Nephron (organoid): ENCODE measurements at regions not wholly inside any gene's neighbourhood (a gene's known extent, or its start where the extent isn't known, plus 50 kb on each side); places are given as distances from the start of the nearest gene placed in this dataset.

Experiments
- H3K27ac Mint-ChIP-seq, 3 experiments: 2 replicates each; pipeline ENCODE4 v1.8.0; 2020; ENCODE audit warnings: mixed read lengths in 3 of 3, mild to moderate bottlenecking in 2 of 3, moderate library complexity in 1 of 3
- H3K27me3 Mint-ChIP-seq: 2 replicates; pipeline ENCODE4 v1.8.0; 2021; ENCODE audit warnings: low read depth, mild to moderate bottlenecking, moderate library complexity, mixed read lengths
- H3K36me3 Mint-ChIP-seq: 2 replicates; pipeline ENCODE4 v1.8.0; 2020; ENCODE audit warnings: low read depth, mixed read lengths
- H3K4me1 Mint-ChIP-seq: 2 replicates; pipeline ENCODE4 v1.8.0; 2020; ENCODE audit warnings: mixed read lengths
- H3K4me3 Mint-ChIP-seq, 3 experiments: 2 replicates each; pipeline ENCODE4 v1.8.0; 2020; ENCODE audit warnings: mild to moderate bottlenecking in 3 of 3, mixed read lengths in 3 of 3, moderate library complexity in 2 of 3
- H3K9me3 Mint-ChIP-seq: 2 replicates; pipeline ENCODE4 v1.8.0; 2020; ENCODE audit warnings: mixed read lengths
- TF ChIP-seq, protein P1 (sequence below), 3 experiments: fragments of 200-600 bp; sonication (generic); IDR thresholded peaks; one replicate each; pipeline ENCODE4 v1.5.0; 2021; ENCODE audit warnings: antibody characterized with exemption in 3 of 3; ENCODE audit not compliant: unreplicated experiment in 3 of 3

GRCh38 chr10:7493996-7494395, 83.2 kb upstream of the SFMBT2 start:
- peaks cover 11% of the 10 kb centered on the region for H3K4me1 Mint-ChIP-seq
- H3K36me3 Mint-ChIP-seq: no peaks in the 10 kb centered on the region
- no peak overlapping the region for H3K27ac Mint-ChIP-seq
- H3K9me3 Mint-ChIP-seq: peaks cover 2% of the 10 kb centered on the region
- H3K4me3 Mint-ChIP-seq: no peak overlapping the region
- H3K27me3 Mint-ChIP-seq: peaks cover 9% of the 10 kb centered on the region
- TF ChIP-seq, protein P1, sequence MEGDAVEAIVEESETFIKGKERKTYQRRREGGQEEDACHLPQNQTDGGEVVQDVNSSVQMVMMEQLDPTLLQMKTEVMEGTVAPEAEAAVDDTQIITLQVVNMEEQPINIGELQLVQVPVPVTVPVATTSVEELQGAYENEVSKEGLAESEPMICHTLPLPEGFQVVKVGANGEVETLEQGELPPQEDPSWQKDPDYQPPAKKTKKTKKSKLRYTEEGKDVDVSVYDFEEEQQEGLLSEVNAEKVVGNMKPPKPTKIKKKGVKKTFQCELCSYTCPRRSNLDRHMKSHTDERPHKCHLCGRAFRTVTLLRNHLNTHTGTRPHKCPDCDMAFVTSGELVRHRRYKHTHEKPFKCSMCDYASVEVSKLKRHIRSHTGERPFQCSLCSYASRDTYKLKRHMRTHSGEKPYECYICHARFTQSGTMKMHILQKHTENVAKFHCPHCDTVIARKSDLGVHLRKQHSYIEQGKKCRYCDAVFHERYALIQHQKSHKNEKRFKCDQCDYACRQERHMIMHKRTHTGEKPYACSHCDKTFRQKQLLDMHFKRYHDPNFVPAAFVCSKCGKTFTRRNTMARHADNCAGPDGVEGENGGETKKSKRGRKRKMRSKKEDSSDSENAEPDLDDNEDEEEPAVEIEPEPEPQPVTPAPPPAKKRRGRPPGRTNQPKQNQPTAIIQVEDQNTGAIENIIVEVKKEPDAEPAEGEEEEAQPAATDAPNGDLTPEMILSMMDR (IDR thresholded peaks at IDR 0.05; ENCODE audit: unreplicated experiment in 3 of 3): no peak

DNA sequence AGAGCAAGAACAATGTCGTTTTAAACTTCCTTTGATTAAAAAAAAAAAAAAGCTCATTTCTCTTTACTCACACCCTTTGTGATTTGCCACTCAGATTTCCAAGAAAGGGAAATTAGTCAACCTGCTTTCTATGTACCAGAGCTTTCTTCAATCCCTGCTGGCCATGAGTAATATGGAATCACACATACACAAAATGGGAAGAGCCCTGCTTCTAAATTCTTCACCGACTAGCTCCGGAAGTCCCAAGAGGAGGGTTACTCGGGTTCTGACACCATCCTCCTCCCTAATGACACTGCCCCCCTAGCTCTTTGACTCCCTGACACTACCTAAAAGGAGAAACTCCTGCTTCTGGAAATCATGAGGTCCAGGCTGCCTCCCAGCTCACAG, 81.8 kb upstream of the SFMBT2 start:
- Mint-ChIP-seq H3K4me1 (peaks cover 22% of the 10 kb centered on the region), H3K9me3 (peaks cover 2% of the 10 kb centered on the region), H3K36me3 (no peaks in the 10 kb centered on the region), H3K27me3 (no peaks in the 10 kb centered on the region), H3K4me3 (no peak overlapping the region), H3K27ac (no peak overlapping the region)
- TF ChIP-seq, protein P1 (IDR thresholded peaks at IDR 0.05; ENCODE audit: unreplicated experiment in 3 of 3): no peak

- H3K36me3 Mint-ChIP-seq: no peaks in the 10 kb centered on the region
- H3K4me1 Mint-ChIP-seq: peaks cover 27% of the 10 kb centered on the region
- H3K4me3 Mint-ChIP-seq: no peak overlapping the region
- H3K9me3 Mint-ChIP-seq: peaks cover 2% of the 10 kb centered on the region
- H3K27me3 Mint-ChIP-seq: no peaks in the 10 kb centered on the region
- H3K27ac Mint-ChIP-seq: no peak overlapping the region
- TF ChIP-seq, protein P1 (IDR thresholded peaks at IDR 0.05; ENCODE audit: unreplicated experiment in 3 of 3): no peak
Measured at GRCh38 chr10:7491949-7492659, 81.3 kb upstream of the SFMBT2 start.

GRCh38 chr10:7491230-7491629, 80.4 kb upstream of the SFMBT2 start:
- no peaks in the 10 kb centered on the region for H3K36me3 Mint-ChIP-seq

DNA sequence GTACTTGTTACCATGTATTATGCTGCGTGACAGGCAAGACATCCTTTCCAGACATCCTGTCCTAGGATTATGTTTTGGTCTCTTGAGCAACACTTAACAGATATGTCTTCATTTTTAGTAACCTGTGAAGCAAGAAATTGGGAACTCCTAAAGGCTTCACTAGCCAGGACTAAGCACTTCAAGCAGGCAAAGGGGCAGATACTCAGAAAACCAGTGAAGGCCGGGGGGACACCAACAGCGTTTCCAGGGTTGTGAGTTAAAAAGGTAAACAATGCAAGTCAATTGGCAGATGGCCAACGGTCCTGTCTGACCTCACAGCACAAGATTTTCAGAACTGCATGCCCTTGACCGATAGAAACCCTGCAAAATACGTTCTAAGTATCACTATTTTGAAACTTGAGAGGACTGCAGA, 77.6 kb upstream of the SFMBT2 start:
- Mint-ChIP-seq H3K27me3 (peaks cover 12% of the 10 kb centered on the region), H3K4me3 (no peak overlapping the region), H3K4me1 (peaks cover 27% of the 10 kb centered on the region), H3K9me3 (peaks cover 2% of the 10 kb centered on the region), H3K36me3 (no peaks in the 10 kb centered on the region), H3K27ac (peak overlapping the region; percentile 32 to 56 (median 49))
- TF ChIP-seq, protein P1 (IDR thresholded peaks at IDR 0.05; ENCODE audit: unreplicated experiment in 3 of 3): no peak

More at GRCh38 chr10:7491230-7491629, 80.4 kb upstream of the SFMBT2 start:
- Mint-ChIP-seq H3K27ac (no peak overlapping the region), H3K27me3 (no peaks in the 10 kb centered on the region), H3K4me1 (peaks cover 27% of the 10 kb centered on the region), H3K9me3 (peaks cover 2% of the 10 kb centered on the region), H3K4me3 (no peak overlapping the region)
- TF ChIP-seq, protein P1 (IDR thresholded peaks at IDR 0.05; ENCODE audit: unreplicated experiment in 3 of 3): no peak

DNA sequence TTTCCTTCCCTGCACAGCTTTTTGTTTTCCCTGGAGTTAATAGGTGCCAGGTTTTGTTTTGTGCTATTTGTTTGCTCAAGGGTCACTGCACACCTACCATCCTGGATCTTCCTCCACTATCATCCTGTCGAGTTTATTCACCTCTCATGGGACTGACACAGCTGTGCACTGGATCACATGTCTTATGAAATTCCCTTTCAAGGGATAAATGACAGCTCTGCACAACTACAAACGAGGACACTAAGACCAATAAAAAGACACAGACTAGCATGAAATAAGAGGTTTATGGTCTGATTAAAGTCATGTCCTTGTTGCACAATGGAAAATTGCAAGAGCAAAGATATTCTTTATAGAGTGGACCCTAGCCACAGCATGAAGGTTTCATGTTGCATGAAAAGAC, 76.7 kb upstream of the SFMBT2 start:
- H3K36me3 Mint-ChIP-seq: no peaks in the 10 kb centered on the region
- H3K27me3 Mint-ChIP-seq: peaks cover 20% of the 10 kb centered on the region
- peaks cover 2% of the 10 kb centered on the region for H3K9me3 Mint-ChIP-seq
- peaks cover 27% of the 10 kb centered on the region for H3K4me1 Mint-ChIP-seq
- H3K27ac Mint-ChIP-seq: peak overlapping the region in 2 of 3 experiments; percentile 21 to 57
- TF ChIP-seq, protein P1 (IDR thresholded peaks at IDR 0.05; ENCODE audit: unreplicated experiment in 3 of 3): no peak
- no peak overlapping the region for H3K4me3 Mint-ChIP-seq
